Trophoblast cell (in vitro differentiated cells and primary cell): ENCODE measurements at regions not wholly inside any gene's neighbourhood (a gene's known extent, or its start where the extent isn't known, plus 50 kb on each side); places are given as distances from the start of the nearest gene placed in this dataset.

Source experiments
- DNase-seq, 2 donors: peaks; one replicate each; pipeline ENCODE4 v3.0.0-alpha.2; 2016
- H2AFZ ChIP-seq: 2 replicates; pipeline ENCODE4 v1.6.1; 2013; ENCODE audit warnings: low read length, moderate library complexity, mild to moderate bottlenecking; ENCODE audit not compliant: insufficient read depth, poor library complexity
- H2AK5ac ChIP-seq: 2 replicates; pipeline ENCODE4 v1.6.1; 2013; ENCODE audit warnings: mild to moderate bottlenecking, low read length
- H2BK120ac ChIP-seq: 2 replicates; pipeline ENCODE4 v1.6.1; 2013; ENCODE audit warnings: low read length, mild to moderate bottlenecking, moderate library complexity; ENCODE audit not compliant: insufficient read depth, poor library complexity
- H2BK12ac ChIP-seq: 2 replicates; pipeline ENCODE4 v1.6.1; 2013; ENCODE audit warnings: mild to moderate bottlenecking, low read length, moderate library complexity
- H2BK5ac ChIP-seq: 2 replicates; pipeline ENCODE4 v1.6.1; 2013; ENCODE audit warnings: low read length, low read depth, moderate library complexity, mild to moderate bottlenecking; ENCODE audit not compliant: poor library complexity
- H3K14ac ChIP-seq: 2 replicates; pipeline ENCODE4 v1.6.1; 2013; ENCODE audit warnings: mild to moderate bottlenecking, low read length
- H3K18ac ChIP-seq: 2 replicates; pipeline ENCODE4 v1.6.1; 2013; ENCODE audit warnings: mild to moderate bottlenecking, low read length
- H3K23ac ChIP-seq: 2 replicates; pipeline ENCODE4 v1.6.1; 2013; ENCODE audit warnings: low read length
- H3K27ac ChIP-seq: 2 replicates; pipeline ENCODE4 v1.5.1; 2013; ENCODE audit warnings: low read depth, mild to moderate bottlenecking, inconsistent platforms, low read length, moderate library complexity
- H3K27me3 ChIP-seq: 2 replicates; pipeline ENCODE4 v1.6.1; 2013; ENCODE audit warnings: inconsistent platforms, mild to moderate bottlenecking, low read length, moderate library complexity; ENCODE audit not compliant: insufficient read depth
- H3K36me3 ChIP-seq, 2 experiments: 1 replicate in 1 of 2; 2 replicates in 1 of 2; pipeline ENCODE4 v1.6.1; 2013; ENCODE audit warnings: low read length in 2 of 2, mild to moderate bottlenecking in 2 of 2, moderate library complexity in 1 of 2; ENCODE audit not compliant: insufficient read depth in 2 of 2, control insufficient read depth in 1 of 2
- H3K4ac ChIP-seq: 2 replicates; pipeline ENCODE4 v1.6.1; 2013; ENCODE audit warnings: low read depth, mild to moderate bottlenecking, low read length, moderate library complexity
- H3K4me1 ChIP-seq, 2 experiments: 1 replicate in 1 of 2; 2 replicates in 1 of 2; pipeline ENCODE4 v1.6.1; 2013; ENCODE audit warnings: low read length in 2 of 2, mild to moderate bottlenecking in 2 of 2, moderate library complexity in 1 of 2; ENCODE audit not compliant: insufficient read depth in 2 of 2, control insufficient read depth in 1 of 2
- H3K4me2 ChIP-seq: 2 replicates; pipeline ENCODE4 v1.6.1; 2013; ENCODE audit warnings: inconsistent platforms, mild to moderate bottlenecking, low read length, moderate library complexity
- H3K4me3 ChIP-seq: 2 replicates; pipeline ENCODE4 v1.5.1; 2013; ENCODE audit warnings: mild to moderate bottlenecking, low read depth, low read length, inconsistent platforms
- H3K79me1 ChIP-seq: one replicate; pipeline ENCODE4 v1.6.1; 2013; ENCODE audit warnings: low read length
- H3K79me2 ChIP-seq: 2 replicates; pipeline ENCODE4 v1.6.1; 2013; ENCODE audit warnings: low read length, mild to moderate bottlenecking; ENCODE audit not compliant: control insufficient read depth, insufficient read depth, poor library complexity
- H3K9ac ChIP-seq: 2 replicates; pipeline ENCODE4 v1.6.1; 2013; ENCODE audit warnings: mild to moderate bottlenecking, low read length
- H3K9me3 ChIP-seq: 2 replicates; pipeline ENCODE4 v1.6.1; 2013; ENCODE audit warnings: low read depth, mild to moderate bottlenecking, control low read depth, inconsistent platforms, low read length; ENCODE audit not compliant: insufficient read depth
- H4K12ac ChIP-seq: 2 replicates; pipeline ENCODE4 v1.6.1; 2013; ENCODE audit warnings: low read depth, mild to moderate bottlenecking, low read length, moderate library complexity
- H4K8ac ChIP-seq: 2 replicates; pipeline ENCODE4 v1.6.1; 2013; ENCODE audit warnings: low read depth, mild to moderate bottlenecking, low read length, moderate library complexity
- H4K91ac ChIP-seq: one replicate; pipeline ENCODE4 v1.6.1; 2013; ENCODE audit warnings: low read depth, mild to moderate bottlenecking, low read length, moderate library complexity
- WGBS: extraction: QIAGEN DNeasy Blood & Tissue Kit; methylation state at CpG from one replicate; pipeline ENCODE4 v1.1.7; 2013; ENCODE audit warnings: missing lambda C conversion rate; ENCODE audit not compliant: insufficient read length, insufficient coverage; ENCODE audit errors: extremely low coverage; 5-methylcytosine and 5-hydroxymethylcytosine counted together

DNA sequence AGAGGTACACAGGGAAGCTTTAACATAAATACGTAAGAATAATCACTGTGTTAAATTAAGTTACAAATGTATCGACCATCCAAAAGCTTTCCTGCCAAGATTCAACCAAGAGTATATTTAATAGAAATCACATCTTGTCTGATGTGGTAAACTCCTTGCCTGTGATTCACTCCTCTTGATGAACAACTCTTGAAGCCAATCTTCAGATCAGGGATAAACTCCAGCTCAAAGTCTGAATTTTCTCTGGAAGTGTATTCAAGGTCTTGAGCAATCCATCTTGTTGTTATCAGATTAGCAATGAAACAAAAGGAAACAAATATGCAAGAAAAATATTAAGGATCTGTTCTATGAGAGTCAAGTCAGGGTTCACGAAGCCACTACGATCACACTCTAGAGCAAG, 170.0 kb upstream of the ADAMTS16 start:
- no peak overlapping the region for H2BK12ac ChIP-seq
- no peak overlapping the region for H3K14ac ChIP-seq
- H4K8ac ChIP-seq = no peak overlapping the region
- H3K27ac ChIP-seq = no peak overlapping the region
- no peak overlapping the region for H4K91ac ChIP-seq
- H3K4me1 ChIP-seq = no peaks in the 10 kb centered on the region
- no CpG with 5 or more reads among the region's 4 CpGs for WGBS
- H3K18ac ChIP-seq = no peak overlapping the region
- H3K4me3 ChIP-seq = no peak overlapping the region
- no peaks in the 10 kb centered on the region for H3K27me3 ChIP-seq
- H2AK5ac ChIP-seq = no peak overlapping the region
- no peak for DNase-seq
- no peak overlapping the region for H3K23ac ChIP-seq
- no peak overlapping the region for H3K4me2 ChIP-seq
- H3K4ac ChIP-seq = no peak overlapping the region
- H2AFZ ChIP-seq = no peak overlapping the region
- H3K36me3 ChIP-seq = no peaks in the 10 kb centered on the region
- H2BK120ac ChIP-seq = no peak overlapping the region
- no peak overlapping the region for H4K12ac ChIP-seq
- no peaks in the 10 kb centered on the region for H3K79me1 ChIP-seq
- no peak overlapping the region for H2BK5ac ChIP-seq
- H3K79me2 ChIP-seq = no peaks in the 10 kb centered on the region
- H3K9ac ChIP-seq = no peak overlapping the region
- no peaks in the 10 kb centered on the region for H3K9me3 ChIP-seq

DNA sequence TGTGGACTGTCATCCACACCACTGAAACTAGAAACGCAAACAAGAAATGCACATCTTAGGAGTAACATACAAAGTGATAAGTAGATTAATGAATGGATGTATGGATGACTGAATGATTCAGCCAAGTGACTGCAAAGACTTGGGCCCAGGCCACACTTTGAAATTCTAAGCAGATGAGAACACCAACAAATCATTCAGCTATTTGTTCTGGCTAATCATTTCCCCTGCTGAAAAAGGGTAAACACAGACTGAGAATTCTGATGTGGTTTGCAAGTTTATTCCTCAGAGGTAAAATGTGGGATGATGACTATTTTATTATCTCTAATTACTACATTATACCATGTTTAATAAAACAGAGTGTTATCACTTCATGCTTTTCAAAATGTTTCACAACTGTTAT, 163.2 kb upstream of the ADAMTS16 start:
- Histone ChIP-seq H3K4me2 (no peak overlapping the region), H2AFZ (no peak overlapping the region), H4K12ac (no peak overlapping the region), H3K14ac (no peak overlapping the region), H3K18ac (no peak overlapping the region), H2AK5ac (no peak overlapping the region), H2BK12ac (no peak overlapping the region), H3K79me1 (no peaks in the 10 kb centered on the region), H4K8ac (no peak overlapping the region), H3K4me1 (no peaks in the 10 kb centered on the region), H3K4ac (no peak overlapping the region), H3K23ac (no peak overlapping the region), H3K27me3 (no peaks in the 10 kb centered on the region), H3K4me3 (no peak overlapping the region), H2BK120ac (no peak overlapping the region), H4K91ac (no peak overlapping the region), H3K9me3 (no peaks in the 10 kb centered on the region), H3K9ac (no peak overlapping the region), H3K79me2 (no peaks in the 10 kb centered on the region), H2BK5ac (no peak overlapping the region), H3K36me3 (no peaks in the 10 kb centered on the region), H3K27ac (no peak overlapping the region)
- WGBS = no CpG with 5 or more reads among the region's 1 CpG
- no peak for DNase-seq

DNA sequence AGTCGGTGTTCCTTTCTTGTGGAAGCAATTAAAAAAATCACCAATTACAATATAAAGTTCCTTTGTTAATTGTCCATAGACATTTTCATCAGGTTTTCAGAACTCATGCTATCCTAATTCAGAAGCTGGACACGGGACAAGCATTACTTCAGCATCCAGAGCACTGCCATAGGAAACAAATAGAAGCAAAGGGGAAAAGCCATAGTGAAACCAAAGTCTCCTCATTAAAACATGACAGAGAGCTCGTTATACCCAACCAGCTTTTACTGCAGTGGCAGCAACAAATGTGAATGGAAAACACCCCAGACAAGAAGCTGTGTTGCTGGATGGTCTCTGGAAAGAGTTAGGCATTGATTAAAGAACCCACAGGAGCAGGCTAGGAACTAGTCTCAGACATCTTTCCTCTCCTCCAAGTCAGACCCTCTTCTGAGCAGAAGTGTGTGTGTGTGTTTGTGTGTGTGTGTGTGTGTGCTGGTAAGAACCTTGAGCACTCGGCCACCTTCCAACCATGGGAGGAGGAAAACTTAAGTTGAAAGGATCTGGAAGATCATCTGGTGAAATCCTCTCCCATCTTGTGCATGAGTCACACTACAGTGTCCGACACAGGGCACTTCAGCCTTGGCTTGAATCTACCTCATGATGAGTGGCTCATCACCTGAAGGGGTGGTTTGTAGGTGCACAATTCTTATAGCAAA, 162.6 kb upstream of the ADAMTS16 start:
- WGBS = no CpG with 5 or more reads among the region's 5 CpGs
- no peak overlapping the region for H4K91ac ChIP-seq
- no peak overlapping the region for H3K23ac ChIP-seq

DNA sequence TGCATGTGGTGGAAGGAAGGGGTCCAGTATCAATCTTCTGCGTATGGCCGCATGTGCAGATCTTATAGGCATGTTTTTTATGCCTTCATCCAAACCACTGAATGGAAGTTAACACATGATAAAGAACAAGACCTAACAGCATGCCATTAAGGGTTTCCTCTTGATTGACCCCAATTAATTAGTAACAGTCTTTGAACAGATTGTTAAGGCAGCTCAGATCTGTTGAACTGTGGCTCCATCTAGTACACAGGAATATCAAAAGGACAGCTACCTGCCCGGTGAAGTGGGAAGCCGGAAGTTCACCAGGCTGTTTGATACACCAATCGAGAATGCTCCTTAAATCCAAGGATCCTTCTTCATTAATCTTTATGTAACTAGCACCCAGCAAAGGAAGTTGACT, 159.9 kb upstream of the ADAMTS16 start:
- H3K4me1 ChIP-seq = no peaks in the 10 kb centered on the region
- no peak overlapping the region for H4K8ac ChIP-seq
- H3K4me3 ChIP-seq = no peak overlapping the region
- no peaks in the 10 kb centered on the region for H3K36me3 ChIP-seq
- no CpG with 5 or more reads among the region's 5 CpGs for WGBS
- H3K27me3 ChIP-seq = no peaks in the 10 kb centered on the region
- H2AFZ ChIP-seq = no peak overlapping the region
- H3K4me2 ChIP-seq = no peak overlapping the region
- no peaks in the 10 kb centered on the region for H3K79me2 ChIP-seq
- no peaks in the 10 kb centered on the region for H3K9me3 ChIP-seq
- no peak overlapping the region for H3K9ac ChIP-seq
- DNase-seq = no peak
- H3K14ac ChIP-seq = no peak overlapping the region
- no peak overlapping the region for H2BK120ac ChIP-seq
- H2AK5ac ChIP-seq = no peak overlapping the region
- H3K18ac ChIP-seq = no peak overlapping the region
- H3K23ac ChIP-seq = no peak overlapping the region
- no peak overlapping the region for H2BK5ac ChIP-seq
- H3K4ac ChIP-seq = no peak overlapping the region
- no peaks in the 10 kb centered on the region for H3K79me1 ChIP-seq
- no peak overlapping the region for H2BK12ac ChIP-seq
- no peak overlapping the region for H4K12ac ChIP-seq
- H3K27ac ChIP-seq = no peak overlapping the region
- no peak overlapping the region for H4K91ac ChIP-seq

More for the DNA sequence above, 162.6 kb upstream of the ADAMTS16 start:
- Histone ChIP-seq H3K9me3 (no peaks in the 10 kb centered on the region), H3K4me3 (no peak overlapping the region), H3K4me1 (no peaks in the 10 kb centered on the region), H3K27me3 (no peaks in the 10 kb centered on the region), H3K18ac (no peak overlapping the region), H2BK12ac (no peak overlapping the region), H3K79me1 (no peaks in the 10 kb centered on the region), H3K36me3 (no peaks in the 10 kb centered on the region), H3K4ac (no peak overlapping the region), H2AK5ac (no peak overlapping the region), H3K79me2 (no peaks in the 10 kb centered on the region), H3K14ac (no peak overlapping the region), H4K12ac (no peak overlapping the region), H2BK120ac (no peak overlapping the region), H2AFZ (no peak overlapping the region), H4K8ac (no peak overlapping the region), H2BK5ac (no peak overlapping the region), H3K4me2 (no peak overlapping the region), H3K27ac (no peak overlapping the region), H3K9ac (no peak overlapping the region)
- DNase-seq = no peak
